ENCODE measurements at regions not wholly inside any gene's neighbourhood (a gene's known extent, or its start where the extent isn't known, plus 50 kb on each side); places are given as distances from the start of the nearest gene placed in this dataset.

GRCh38 chr16:52386694-52387093 is 160.2 kb downstream of the TOX3 start:
- H3K4me1 Mint-ChIP-seq (ENCODE audit: low read depth) = no peaks in the 10 kb centered on the region
- H3K27me3 Mint-ChIP-seq (ENCODE audit: low read depth) = peaks cover 8% of the 10 kb centered on the region
- H3K4me3 Mint-ChIP-seq (ENCODE audit: unreplicated experiment) = no peak overlapping the region
- DNase-seq (ENCODE audit: low spot score) = no peak
- peaks cover 4% of the 10 kb centered on the region for H3K9me3 Mint-ChIP-seq (ENCODE audit: low read depth)
- no peak overlapping the region for H3K27ac Mint-ChIP-seq (ENCODE audit: unreplicated experiment)
- no peak for TF ChIP-seq CTCF (IDR thresholded peaks at IDR 0.05)
- no peaks in the 10 kb centered on the region for H3K36me3 Mint-ChIP-seq (ENCODE audit: low read depth)

- DNase-seq (ENCODE audit: low spot score) = no peak
- TF ChIP-seq CTCF (IDR thresholded peaks at IDR 0.05) = no peak
- H3K27ac Mint-ChIP-seq (ENCODE audit: unreplicated experiment) = no peak overlapping the region
- no peaks in the 10 kb centered on the region for H3K4me1 Mint-ChIP-seq (ENCODE audit: low read depth)
- no peaks in the 10 kb centered on the region for H3K9me3 Mint-ChIP-seq (ENCODE audit: low read depth)
- H3K36me3 Mint-ChIP-seq (ENCODE audit: low read depth) = no peaks in the 10 kb centered on the region
- H3K4me3 Mint-ChIP-seq (ENCODE audit: unreplicated experiment) = no peak overlapping the region
- H3K27me3 Mint-ChIP-seq (ENCODE audit: low read depth) = peaks cover 3% of the 10 kb centered on the region
These were observed 162.6 kb downstream of the TOX3 start for GRCh38 chr16:52384378-52384777.

GRCh38 chr16:52383640-52384292 is 163.2 kb downstream of the TOX3 start:
- TF ChIP-seq CTCF (IDR thresholded peaks at IDR 0.05) = no peak
- H3K27me3 Mint-ChIP-seq (ENCODE audit: low read depth) = peaks cover 2% of the 10 kb centered on the region
- no peaks in the 10 kb centered on the region for H3K36me3 Mint-ChIP-seq (ENCODE audit: low read depth)
- H3K4me3 Mint-ChIP-seq (ENCODE audit: unreplicated experiment) = no peak overlapping the region
- no peak overlapping the region for H3K27ac Mint-ChIP-seq (ENCODE audit: unreplicated experiment)
- no peaks in the 10 kb centered on the region for H3K9me3 Mint-ChIP-seq (ENCODE audit: low read depth)
- DNase-seq (ENCODE audit: low spot score) = no peak
- H3K4me1 Mint-ChIP-seq (ENCODE audit: low read depth) = no peaks in the 10 kb centered on the region

GRCh38 chr16:52383119-52383518 is 163.8 kb downstream of the TOX3 start:
- Mint-ChIP-seq H3K27ac (ENCODE audit: unreplicated experiment) (no peak overlapping the region), H3K36me3 (ENCODE audit: low read depth) (no peaks in the 10 kb centered on the region), H3K4me3 (ENCODE audit: unreplicated experiment) (no peak overlapping the region), H3K27me3 (ENCODE audit: low read depth) (peaks cover 2% of the 10 kb centered on the region), H3K9me3 (ENCODE audit: low read depth) (no peaks in the 10 kb centered on the region), H3K4me1 (ENCODE audit: low read depth) (no peaks in the 10 kb centered on the region)
- no peak for TF ChIP-seq CTCF (IDR thresholded peaks at IDR 0.05)
- no peak for DNase-seq (ENCODE audit: low spot score)

- no peak for DNase-seq (ENCODE audit: low spot score)
- H3K36me3 Mint-ChIP-seq (ENCODE audit: low read depth) = no peaks in the 10 kb centered on the region
- H3K27me3 Mint-ChIP-seq (ENCODE audit: low read depth) = no peaks in the 10 kb centered on the region
- no peaks in the 10 kb centered on the region for H3K4me1 Mint-ChIP-seq (ENCODE audit: low read depth)
- no peak overlapping the region for H3K27ac Mint-ChIP-seq (ENCODE audit: unreplicated experiment)
- no peak overlapping the region for H3K4me3 Mint-ChIP-seq (ENCODE audit: unreplicated experiment)
- no peak for TF ChIP-seq CTCF (IDR thresholded peaks at IDR 0.05)
- H3K9me3 Mint-ChIP-seq (ENCODE audit: low read depth) = no peaks in the 10 kb centered on the region
These were observed 167.4 kb downstream of the TOX3 start for GRCh38 chr16:52379551-52379950.

Data from chondrocyte (in vitro differentiated cells).